ENCODE measurements at regions not wholly inside any gene's neighbourhood (a gene's known extent, or its start where the extent isn't known, plus 50 kb on each side); places are given as distances from the start of the nearest gene placed in this dataset.

DNA sequence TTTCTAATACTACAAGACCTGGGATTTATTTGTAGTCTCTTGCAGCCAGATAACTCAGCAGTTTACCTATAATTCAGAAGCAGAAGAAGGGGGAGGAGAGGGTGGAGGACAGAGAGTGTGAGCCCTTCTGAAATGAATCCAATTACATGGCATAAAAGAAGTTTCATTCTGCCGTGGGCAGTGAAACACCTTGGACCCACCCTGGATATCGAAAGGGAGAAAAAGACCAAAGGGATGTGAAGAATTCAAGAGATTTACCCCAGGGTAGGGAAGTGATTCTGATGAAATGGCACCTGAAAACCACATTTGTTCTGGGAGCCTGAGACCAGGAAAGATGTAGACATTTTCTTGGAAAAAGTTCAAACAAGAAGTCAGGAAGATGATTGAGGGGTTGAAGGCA is 140.9 kb downstream of the NDFIP2 start:
- TF ChIP-seq, protein P1, sequence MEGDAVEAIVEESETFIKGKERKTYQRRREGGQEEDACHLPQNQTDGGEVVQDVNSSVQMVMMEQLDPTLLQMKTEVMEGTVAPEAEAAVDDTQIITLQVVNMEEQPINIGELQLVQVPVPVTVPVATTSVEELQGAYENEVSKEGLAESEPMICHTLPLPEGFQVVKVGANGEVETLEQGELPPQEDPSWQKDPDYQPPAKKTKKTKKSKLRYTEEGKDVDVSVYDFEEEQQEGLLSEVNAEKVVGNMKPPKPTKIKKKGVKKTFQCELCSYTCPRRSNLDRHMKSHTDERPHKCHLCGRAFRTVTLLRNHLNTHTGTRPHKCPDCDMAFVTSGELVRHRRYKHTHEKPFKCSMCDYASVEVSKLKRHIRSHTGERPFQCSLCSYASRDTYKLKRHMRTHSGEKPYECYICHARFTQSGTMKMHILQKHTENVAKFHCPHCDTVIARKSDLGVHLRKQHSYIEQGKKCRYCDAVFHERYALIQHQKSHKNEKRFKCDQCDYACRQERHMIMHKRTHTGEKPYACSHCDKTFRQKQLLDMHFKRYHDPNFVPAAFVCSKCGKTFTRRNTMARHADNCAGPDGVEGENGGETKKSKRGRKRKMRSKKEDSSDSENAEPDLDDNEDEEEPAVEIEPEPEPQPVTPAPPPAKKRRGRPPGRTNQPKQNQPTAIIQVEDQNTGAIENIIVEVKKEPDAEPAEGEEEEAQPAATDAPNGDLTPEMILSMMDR (conservative IDR thresholded peaks at IDR 0.05): no peak
- no peak for TF ChIP-seq EZH2 (IDR thresholded peaks at IDR 0.05; ENCODE audit: low read depth)
